DND-41 (cell line): ENCODE measurements at regions not wholly inside any gene's neighbourhood (a gene's known extent, or its start where the extent isn't known, plus 50 kb on each side); places are given as distances from the start of the nearest gene placed in this dataset.

Source experiments
- ATAC-seq: fragments of 200-7000 bp; cut with Tn5 transposase; 3 replicates; pipeline ENCODE4 v1.9.1; 2021; ENCODE audit warnings: low read depth; ENCODE audit not compliant: insufficient read depth
- DNase-seq: peaks from one replicate; pipeline ENCODE4 v3.0.0-alpha.2; 2020
- H2AFZ ChIP-seq: 2 replicates; pipeline ENCODE4 v1.6.0; 2012; ENCODE audit warnings: low read depth, low read length
- H3K27ac ChIP-seq: 2 replicates; pipeline ENCODE4 v1.5.1; 2012; ENCODE audit warnings: low read length, inconsistent platforms
- H3K27me3 ChIP-seq: fragments of 200-600 bp; sonication (generic); 2 replicates; pipeline ENCODE4 v1.6.0; 2012; ENCODE audit warnings: low read length, mild to moderate bottlenecking, inconsistent platforms; ENCODE audit not compliant: insufficient read depth, poor library complexity
- H3K36me3 ChIP-seq: 2 replicates; pipeline ENCODE4 v1.5.1; 2012; ENCODE audit warnings: low read length, inconsistent platforms; ENCODE audit not compliant: insufficient read depth
- H3K4me1 ChIP-seq: 2 replicates; pipeline ENCODE4 v1.5.1; 2012; ENCODE audit warnings: mild to moderate bottlenecking, low read length; ENCODE audit not compliant: insufficient read depth
- H3K4me2 ChIP-seq: 2 replicates; pipeline ENCODE4 v1.6.0; 2012; ENCODE audit warnings: mild to moderate bottlenecking, moderate library complexity, low read length, inconsistent platforms; ENCODE audit not compliant: insufficient read depth
- H3K4me3 ChIP-seq, 2 experiments: fragments of 200-600 bp in 1 of 2; shearing (Covaris generic) in 1 of 2; 2 replicates each; pipeline ENCODE4 v1.5.1; 2012 to 2016; ENCODE audit warnings: inconsistent platforms in 2 of 2, low read length in 2 of 2, mild to moderate bottlenecking in 2 of 2, low read depth in 1 of 2, moderate library complexity in 1 of 2
- H3K79me2 ChIP-seq: 2 replicates; pipeline ENCODE4 v1.6.0; 2012; ENCODE audit warnings: low read length, inconsistent platforms; ENCODE audit not compliant: insufficient read depth
- H3K9ac ChIP-seq: 2 replicates; pipeline ENCODE4 v1.6.0; 2012; ENCODE audit warnings: low read depth, mild to moderate bottlenecking, inconsistent platforms, low read length, moderate library complexity
- H3K9me3 ChIP-seq: 2 replicates; pipeline ENCODE4 v1.5.1; 2012; ENCODE audit warnings: low read length, moderate library complexity, mild to moderate bottlenecking, inconsistent platforms; ENCODE audit not compliant: insufficient read depth, severe bottlenecking
- H4K20me1 ChIP-seq: 2 replicates; pipeline ENCODE4 v1.6.0; 2012; ENCODE audit warnings: low read length; ENCODE audit not compliant: insufficient read depth
- EZH2 ChIP-seq: IDR thresholded peaks from 3 replicates; pipeline ENCODE4 v1.6.1; 2012; ENCODE audit warnings: borderline replicate concordance, low read depth, mild to moderate bottlenecking, moderate library complexity, low read length, inconsistent platforms; ENCODE audit not compliant: severe bottlenecking
- TF ChIP-seq, protein P1 (sequence below): IDR thresholded peaks from 2 replicates; pipeline ENCODE4 v1.5.1; 2012; ENCODE audit warnings: borderline replicate concordance, low read length, moderate library complexity, mild to moderate bottlenecking; ENCODE audit not compliant: poor library complexity, severe bottlenecking; ENCODE audit errors: extremely low read depth

DNA sequence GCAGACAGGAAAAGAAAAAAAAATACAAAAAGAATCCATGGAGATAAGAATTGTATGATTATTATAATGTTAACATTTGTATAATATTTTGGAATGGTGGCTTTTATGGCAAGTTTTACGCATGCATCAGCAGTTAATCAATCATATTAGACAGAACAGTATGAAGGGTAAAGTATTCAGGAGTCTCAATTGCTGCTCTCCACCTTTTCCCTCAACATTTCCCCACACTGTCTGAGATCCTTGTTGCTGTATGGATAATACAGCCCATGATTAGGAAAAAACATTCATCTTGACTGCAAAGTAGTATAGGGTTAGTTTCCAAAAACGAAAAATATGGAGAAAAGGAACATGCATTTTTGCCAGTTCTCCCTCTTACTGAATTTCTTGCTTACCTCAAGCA is 755.3 kb upstream of the ARPP21 start:
- Histone ChIP-seq H3K9me3 (no peaks in the 10 kb centered on the region), H3K36me3 (no peaks in the 10 kb centered on the region), H3K27ac (no peak overlapping the region), H2AFZ (no peak overlapping the region), H3K4me3 (no peak overlapping the region), H3K27me3 (no peaks in the 10 kb centered on the region), H3K79me2 (no peaks in the 10 kb centered on the region), H4K20me1 (no peaks in the 10 kb centered on the region), H3K4me1 (no peaks in the 10 kb centered on the region), H3K9ac (no peak overlapping the region), H3K4me2 (no peak overlapping the region)
- ATAC-seq = no peak
- TF ChIP-seq, protein P1, sequence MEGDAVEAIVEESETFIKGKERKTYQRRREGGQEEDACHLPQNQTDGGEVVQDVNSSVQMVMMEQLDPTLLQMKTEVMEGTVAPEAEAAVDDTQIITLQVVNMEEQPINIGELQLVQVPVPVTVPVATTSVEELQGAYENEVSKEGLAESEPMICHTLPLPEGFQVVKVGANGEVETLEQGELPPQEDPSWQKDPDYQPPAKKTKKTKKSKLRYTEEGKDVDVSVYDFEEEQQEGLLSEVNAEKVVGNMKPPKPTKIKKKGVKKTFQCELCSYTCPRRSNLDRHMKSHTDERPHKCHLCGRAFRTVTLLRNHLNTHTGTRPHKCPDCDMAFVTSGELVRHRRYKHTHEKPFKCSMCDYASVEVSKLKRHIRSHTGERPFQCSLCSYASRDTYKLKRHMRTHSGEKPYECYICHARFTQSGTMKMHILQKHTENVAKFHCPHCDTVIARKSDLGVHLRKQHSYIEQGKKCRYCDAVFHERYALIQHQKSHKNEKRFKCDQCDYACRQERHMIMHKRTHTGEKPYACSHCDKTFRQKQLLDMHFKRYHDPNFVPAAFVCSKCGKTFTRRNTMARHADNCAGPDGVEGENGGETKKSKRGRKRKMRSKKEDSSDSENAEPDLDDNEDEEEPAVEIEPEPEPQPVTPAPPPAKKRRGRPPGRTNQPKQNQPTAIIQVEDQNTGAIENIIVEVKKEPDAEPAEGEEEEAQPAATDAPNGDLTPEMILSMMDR = no peak
- TF ChIP-seq EZH2 = no peak
- DNase-seq = no peak

DNA sequence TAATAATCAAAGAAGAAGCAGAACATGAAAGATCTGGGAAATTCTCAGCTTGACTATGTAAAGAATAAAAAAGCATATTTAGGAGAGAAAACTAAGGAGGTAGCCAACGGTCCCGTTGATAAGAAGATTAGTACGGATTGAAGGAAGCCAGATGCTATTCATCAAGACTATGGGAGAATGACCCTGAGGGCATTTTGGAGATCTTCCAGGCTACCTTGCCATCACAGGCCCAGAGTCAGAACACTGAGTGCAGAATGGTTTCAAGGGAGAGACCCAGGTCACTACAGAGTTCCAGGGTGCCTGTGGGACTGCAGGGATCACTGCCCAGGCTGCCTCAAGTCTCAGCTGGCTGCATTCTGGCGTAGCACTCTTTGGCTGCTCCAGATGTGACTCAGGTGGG is 752.9 kb upstream of the ARPP21 start:
- Histone ChIP-seq H3K36me3 (no peaks in the 10 kb centered on the region), H3K9me3 (no peaks in the 10 kb centered on the region), H2AFZ (0 out of 2 replicates have a peak overlapping the region, but pooled peaks have one; percentile 8), H4K20me1 (no peaks in the 10 kb centered on the region), H3K4me1 (no peaks in the 10 kb centered on the region), H3K4me2 (no peak overlapping the region), H3K27ac (no peak overlapping the region), H3K4me3 (no peak overlapping the region), H3K9ac (no peak overlapping the region), H3K27me3 (no peaks in the 10 kb centered on the region), H3K79me2 (no peaks in the 10 kb centered on the region)
- TF ChIP-seq EZH2 = no peak
- TF ChIP-seq, protein P1 = no peak
- ATAC-seq (no peak), DNase-seq (no peak)

DNA sequence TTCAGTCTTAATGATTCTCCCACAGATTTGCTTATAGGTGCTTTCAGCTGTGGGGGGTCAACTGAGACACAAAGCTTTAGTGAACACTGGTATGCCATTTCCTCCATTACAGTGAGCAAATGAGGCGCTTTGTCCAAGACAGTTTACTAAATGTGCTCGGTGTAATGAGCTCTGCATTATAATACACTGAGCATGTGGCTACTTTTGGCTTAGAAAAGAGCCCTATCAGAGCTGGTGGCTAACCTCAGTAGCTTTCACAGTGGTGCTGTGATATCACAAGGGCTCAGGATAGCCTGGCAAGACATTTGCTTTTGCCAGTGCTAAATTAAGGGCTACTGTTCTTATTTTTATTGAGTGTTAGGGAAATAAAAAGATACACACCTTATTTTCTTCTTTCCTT is 749.7 kb upstream of the ARPP21 start:
- Histone ChIP-seq H3K79me2 (no peaks in the 10 kb centered on the region), H3K4me3 (no peak overlapping the region), H3K4me2 (no peak overlapping the region), H3K27me3 (no peaks in the 10 kb centered on the region), H3K36me3 (no peaks in the 10 kb centered on the region), H2AFZ (no peak overlapping the region), H3K9ac (no peak overlapping the region), H4K20me1 (no peaks in the 10 kb centered on the region), H3K27ac (no peak overlapping the region), H3K9me3 (no peaks in the 10 kb centered on the region), H3K4me1 (no peaks in the 10 kb centered on the region)
- DNase-seq (no peak), ATAC-seq (no peak)
- TF ChIP-seq, protein P1 = no peak
- TF ChIP-seq EZH2 = no peak

DNA sequence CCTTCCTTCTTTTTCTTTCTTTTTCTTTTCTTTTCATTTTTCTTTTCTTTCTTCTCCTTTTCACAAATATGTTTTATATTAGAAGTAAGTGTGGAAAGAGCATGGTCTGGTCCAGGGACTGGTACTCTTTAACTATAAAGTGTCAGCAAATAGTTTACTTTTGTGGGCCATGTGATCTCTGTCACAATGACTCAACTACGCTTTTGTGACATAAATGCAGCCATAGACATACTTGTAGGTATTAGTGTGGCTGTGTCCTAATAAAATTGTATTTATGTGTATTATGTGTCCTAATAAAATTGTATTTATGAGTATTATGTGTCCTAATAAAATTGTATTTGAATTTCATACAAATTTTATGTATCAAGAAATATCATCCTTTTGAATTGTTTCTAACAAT is 749.1 kb upstream of the ARPP21 start:
- Histone ChIP-seq H3K36me3 (no peaks in the 10 kb centered on the region), H3K4me2 (no peak overlapping the region), H3K4me3 (no peak overlapping the region), H3K4me1 (no peaks in the 10 kb centered on the region), H3K79me2 (no peaks in the 10 kb centered on the region), H3K9ac (no peak overlapping the region), H3K9me3 (no peaks in the 10 kb centered on the region), H3K27me3 (no peaks in the 10 kb centered on the region), H3K27ac (no peak overlapping the region), H2AFZ (no peak overlapping the region), H4K20me1 (no peaks in the 10 kb centered on the region)
- ATAC-seq (no peak), DNase-seq (no peak)
- TF ChIP-seq, protein P1 = no peak
- no peak for TF ChIP-seq EZH2
